A673 (cell line): ENCODE measurements at regions not wholly inside any gene's neighbourhood (a gene's known extent, or its start where the extent isn't known, plus 50 kb on each side); places are given as distances from the start of the nearest gene placed in this dataset.

Experiments used
- EZH2 ChIP-seq: fragments of 200-600 bp; sonication (generic); IDR thresholded peaks from 2 replicates; pipeline ENCODE4 v1.6.1; 2017; ENCODE audit warnings: borderline replicate concordance, low read depth, mild to moderate bottlenecking, mixed read lengths, antibody characterized with exemption, low read length; ENCODE audit not compliant: poor library complexity, severe bottlenecking
- TF ChIP-seq, protein P1 (sequence below): fragments of 300-800, 200-600 bp; sonication (generic); conservative IDR thresholded peaks from 2 replicates; pipeline ENCODE4 v1.5.1; 2017; ENCODE audit warnings: low read depth, mild to moderate bottlenecking, antibody characterized with exemption, low read length, moderate library complexity, mixed read lengths

DNA sequence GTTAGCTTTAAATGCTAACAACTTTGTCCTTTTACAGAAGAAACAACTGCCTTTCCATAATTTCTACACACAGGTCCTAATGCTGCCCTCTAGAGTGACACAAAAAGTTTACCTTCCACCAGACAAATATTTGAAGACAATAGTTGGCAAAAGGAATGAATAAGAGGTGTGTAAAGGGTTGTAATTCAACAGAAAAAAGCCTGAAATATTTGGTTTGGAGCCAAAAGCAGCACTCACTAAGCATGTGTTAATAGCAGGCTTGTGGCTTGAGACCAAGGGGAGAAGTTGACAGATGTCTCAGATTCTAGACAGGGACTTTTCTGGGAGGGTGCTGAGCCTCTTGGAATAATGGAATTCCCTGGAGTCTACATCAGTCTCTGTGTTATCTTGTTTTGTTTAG is 156.2 kb upstream of the GALNT17 start:
- no peak for TF ChIP-seq EZH2
- TF ChIP-seq, protein P1, sequence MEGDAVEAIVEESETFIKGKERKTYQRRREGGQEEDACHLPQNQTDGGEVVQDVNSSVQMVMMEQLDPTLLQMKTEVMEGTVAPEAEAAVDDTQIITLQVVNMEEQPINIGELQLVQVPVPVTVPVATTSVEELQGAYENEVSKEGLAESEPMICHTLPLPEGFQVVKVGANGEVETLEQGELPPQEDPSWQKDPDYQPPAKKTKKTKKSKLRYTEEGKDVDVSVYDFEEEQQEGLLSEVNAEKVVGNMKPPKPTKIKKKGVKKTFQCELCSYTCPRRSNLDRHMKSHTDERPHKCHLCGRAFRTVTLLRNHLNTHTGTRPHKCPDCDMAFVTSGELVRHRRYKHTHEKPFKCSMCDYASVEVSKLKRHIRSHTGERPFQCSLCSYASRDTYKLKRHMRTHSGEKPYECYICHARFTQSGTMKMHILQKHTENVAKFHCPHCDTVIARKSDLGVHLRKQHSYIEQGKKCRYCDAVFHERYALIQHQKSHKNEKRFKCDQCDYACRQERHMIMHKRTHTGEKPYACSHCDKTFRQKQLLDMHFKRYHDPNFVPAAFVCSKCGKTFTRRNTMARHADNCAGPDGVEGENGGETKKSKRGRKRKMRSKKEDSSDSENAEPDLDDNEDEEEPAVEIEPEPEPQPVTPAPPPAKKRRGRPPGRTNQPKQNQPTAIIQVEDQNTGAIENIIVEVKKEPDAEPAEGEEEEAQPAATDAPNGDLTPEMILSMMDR: no peak
